NCI-H2029 treated with DMSO at 0.1 percent for 48 hours (cell line): ENCODE measurements at regions not wholly inside any gene's neighbourhood (a gene's known extent, or its start where the extent isn't known, plus 50 kb on each side); places are given as distances from the start of the nearest gene placed in this dataset.

ENCODE experiments used
- DNase-seq: peaks from one replicate; lab custom pipeline; 2025; lab: John Stamatoyannopoulos, UW

DNA sequence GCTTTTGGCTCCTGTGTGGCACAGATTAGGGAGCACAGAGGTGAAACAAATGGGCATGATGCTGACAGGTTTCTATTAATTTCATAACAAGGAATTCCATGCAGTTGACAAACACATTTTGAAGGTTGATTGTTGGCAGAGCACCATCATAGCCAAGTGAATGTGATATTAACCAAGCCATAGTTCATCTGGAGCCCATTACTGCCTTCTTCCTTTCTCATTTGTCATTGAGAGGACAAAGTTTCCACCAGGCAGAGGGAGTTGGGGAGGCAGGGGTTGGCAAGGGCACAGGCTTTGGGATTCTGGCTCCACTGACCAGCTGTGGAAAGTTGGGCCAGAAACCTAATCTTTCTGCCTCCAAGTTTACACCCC, 325.2 kb downstream of the MFSD1 start:
- DNase-seq, result no peak

DNA sequence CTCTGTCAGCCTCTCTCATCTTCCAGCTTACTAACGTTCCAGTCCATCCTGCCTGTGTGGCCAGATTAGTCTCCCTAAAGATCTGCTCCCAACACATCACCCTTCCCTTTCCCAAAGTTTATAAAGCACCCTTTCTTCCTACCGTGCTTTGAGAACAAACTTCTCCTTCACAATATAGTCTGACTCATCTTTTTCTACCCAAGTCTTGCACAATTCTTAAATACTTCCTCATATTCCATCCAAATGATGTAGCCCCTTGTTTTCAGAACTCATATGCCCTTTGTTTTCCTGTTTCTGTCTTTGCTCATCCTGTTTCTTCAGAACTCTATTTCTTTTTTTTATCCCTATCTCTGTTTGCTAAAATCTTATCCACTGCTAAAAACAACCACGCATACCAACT, 326.8 kb downstream of the MFSD1 start:
- DNase-seq, result no peak

DNA sequence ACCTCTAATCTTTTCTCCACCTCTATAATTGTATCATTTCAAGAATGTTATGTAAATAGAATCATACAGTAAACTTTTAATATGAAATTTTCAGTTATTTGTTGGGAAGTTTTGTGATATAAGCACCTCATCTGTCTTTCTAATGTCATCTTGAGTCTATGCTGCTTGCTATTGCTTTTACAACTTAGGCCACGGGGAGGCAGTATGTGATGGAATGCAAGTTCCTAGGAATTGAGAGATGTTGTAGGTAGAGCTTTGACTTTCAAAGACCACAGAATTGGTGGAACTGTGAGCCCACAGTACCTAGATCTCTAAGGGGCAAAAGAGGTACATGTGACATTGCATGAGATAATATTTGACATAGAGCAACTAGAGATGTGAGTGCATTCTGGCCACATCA, 328.3 kb downstream of the MFSD1 start:
- DNase-seq, result no peak

DNA sequence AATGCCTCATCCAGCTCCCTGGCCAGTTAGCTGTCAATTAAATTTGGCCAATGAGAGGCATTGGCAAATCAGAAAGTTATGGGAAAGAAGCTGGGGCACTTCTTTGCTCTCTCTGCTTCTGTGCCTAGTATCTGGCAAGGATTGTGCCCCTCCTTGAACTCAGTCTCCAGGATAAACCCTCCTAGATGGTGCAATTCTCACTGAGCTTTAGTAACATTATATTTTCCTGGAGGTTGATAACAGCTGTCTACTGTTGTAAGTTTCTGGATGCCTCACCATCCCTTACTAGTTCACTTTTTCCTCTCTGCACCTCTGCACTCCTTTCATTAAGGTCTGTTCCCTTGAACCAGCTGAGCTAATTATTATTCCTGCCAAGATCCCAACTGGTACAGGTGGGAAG, 329.5 kb downstream of the MFSD1 start:
- DNase-seq, result no peak

DNA sequence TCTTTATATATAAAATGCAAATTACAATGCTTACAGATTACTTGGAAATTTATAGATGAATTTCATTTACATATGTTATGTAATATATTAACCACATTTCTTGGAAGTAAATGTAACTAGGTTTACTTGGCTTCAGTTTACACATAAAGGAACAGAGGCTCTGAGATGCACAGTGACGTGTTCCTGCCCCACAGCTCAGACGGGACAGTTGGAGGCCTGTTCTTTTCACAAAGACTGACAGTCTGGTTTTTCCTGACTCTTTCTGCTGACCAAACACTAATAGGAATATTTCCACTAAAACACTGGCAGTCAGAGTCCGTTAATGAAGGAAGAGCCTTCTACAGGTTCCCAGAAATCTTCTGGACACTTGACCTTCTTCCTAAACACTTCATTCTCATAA, 336.1 kb downstream of the MFSD1 start:
- DNase-seq, result no peak

DNA sequence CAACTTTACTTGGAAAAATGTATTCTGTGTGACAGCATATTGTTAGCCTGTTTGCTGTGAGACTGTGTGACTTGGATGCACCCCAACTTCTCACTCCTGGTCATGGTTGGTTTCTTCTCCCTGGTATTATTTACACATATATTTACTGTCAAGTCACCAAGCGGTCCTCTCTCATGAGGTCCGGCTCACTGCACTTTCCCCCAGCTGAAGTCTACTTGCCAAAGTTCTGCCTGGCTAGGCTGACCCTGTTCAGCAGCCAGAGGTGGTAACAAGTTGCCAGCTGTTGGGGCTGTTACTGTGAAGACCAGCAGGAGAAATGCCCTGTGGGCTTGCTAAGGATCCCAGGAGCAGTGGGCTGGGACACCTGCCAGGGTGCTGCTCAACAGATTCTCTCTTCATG, 337.5 kb downstream of the MFSD1 start:
- DNase-seq, result no peak

DNA sequence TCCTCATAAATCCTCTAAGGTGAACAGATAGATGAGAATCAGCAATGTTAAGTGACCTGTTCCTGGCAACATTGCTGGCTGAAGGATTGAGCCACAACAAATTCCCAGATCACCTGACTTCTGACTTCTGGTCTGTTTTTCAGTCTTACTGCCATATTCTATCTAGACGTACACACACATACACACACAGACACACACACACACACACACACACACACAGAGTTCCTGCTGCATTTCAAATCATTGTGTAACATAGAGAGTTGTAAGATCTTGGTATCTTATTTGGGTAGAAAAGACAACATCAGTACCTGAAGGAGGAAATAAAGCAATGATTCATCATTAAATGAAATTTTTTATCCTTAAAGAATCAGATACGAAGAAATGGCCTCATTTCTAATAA, 342.6 kb downstream of the MFSD1 start:
- no peak for DNase-seq

DNA sequence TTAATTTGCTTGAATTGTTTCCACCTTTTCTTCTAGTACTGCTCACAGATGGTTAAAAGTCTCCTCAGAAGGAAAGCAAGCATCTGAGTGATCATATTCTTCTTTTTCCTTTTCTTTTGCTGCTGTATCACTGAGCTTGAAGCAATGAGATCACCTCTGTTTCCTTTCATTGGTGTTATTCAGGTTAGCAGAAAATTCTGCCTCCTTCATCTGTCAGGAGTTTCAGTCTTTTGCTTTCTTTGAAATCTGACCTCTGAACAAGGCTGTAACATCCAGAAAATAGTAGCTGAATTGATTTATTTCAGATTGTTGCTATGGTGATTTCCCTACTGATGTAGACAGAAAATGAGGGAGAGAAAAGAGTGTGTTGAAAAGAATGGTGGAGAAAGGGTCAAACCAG, 343.0 kb downstream of the MFSD1 start:
- no peak for DNase-seq

DNA sequence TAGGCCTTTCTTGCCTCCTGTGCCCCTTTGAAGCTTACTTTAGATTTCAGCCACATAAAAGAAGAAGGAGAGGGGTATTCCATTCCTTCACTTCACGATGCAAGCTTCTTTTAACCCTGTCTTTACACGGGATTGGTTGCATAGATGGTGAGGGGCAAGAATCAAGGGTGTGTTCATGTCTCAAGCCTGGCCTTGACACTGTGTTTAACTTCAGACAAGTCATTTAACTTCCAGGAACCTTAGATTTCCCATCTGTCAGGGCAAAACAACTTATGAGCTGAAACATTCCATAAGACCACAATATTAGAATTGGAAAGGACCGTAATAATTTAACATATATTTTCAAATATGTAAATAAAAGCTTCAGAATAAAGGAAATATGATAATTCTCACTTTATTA, 344.5 kb downstream of the MFSD1 start:
- DNase-seq, result no peak

DNA sequence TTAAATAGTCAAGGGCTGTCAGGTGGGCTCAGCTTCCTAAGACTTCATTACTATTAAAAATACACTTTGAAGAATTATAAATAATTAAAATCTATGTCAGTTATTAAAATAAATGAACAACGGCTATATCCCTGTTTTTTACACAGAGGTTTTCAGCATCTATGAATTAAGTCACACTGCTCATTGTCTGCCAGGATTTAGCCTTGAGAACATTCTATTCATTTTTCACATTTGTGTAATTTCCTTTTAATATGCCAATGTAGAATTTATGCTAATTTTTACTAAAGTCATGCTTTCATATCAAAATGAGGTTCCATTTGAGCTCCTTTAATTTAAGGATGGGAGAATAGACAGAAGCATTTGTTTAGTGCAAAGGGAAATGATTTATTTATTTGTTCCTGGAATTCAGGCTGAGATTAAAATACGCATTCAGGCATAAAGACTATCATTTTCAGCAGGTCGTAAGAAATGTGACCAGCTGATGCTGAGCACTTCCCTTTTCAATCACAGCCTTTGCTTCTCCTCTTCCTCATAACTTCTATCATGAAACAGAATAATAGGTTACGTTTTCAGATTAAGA, 345.1 kb downstream of the MFSD1 start:
- DNase-seq, result no peak

DNA sequence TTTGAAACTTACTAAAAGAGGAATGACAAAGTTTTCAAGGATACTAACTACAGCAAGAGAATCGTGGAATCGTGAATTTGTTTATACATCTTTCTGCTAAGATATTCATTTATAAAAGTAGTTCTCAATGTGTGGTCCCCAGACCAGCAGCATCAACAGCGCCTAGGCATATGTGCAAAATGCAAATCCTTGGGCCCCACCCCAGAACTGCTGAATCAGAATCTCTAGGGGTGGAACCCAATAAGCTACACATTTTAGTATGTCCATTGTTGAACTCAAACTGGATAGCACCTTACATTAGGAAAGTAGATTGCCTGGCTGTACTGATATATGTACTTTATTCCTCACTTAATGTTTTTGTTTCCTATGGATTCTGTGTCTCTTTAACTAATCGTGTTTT, 346.0 kb downstream of the MFSD1 start:
- no peak for DNase-seq

DNA sequence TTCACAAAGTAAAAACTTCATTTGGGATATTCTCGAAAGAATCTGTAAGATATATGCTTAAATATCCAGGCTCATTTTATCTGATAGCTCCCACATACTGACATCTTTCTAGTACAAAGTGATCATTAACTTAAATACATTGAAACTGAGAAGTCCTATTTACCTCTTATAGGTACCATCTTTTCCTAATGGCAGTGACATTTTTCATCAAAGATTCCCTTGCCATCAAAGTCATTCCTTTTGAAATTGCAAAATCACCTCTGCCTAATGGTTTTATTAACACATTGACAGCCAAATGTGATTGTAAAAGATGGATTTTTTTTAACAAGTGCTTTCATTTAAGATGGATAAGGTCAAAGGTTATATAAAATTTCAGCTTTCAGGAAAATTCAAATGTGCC, 346.6 kb downstream of the MFSD1 start:
- no peak for DNase-seq

DNA sequence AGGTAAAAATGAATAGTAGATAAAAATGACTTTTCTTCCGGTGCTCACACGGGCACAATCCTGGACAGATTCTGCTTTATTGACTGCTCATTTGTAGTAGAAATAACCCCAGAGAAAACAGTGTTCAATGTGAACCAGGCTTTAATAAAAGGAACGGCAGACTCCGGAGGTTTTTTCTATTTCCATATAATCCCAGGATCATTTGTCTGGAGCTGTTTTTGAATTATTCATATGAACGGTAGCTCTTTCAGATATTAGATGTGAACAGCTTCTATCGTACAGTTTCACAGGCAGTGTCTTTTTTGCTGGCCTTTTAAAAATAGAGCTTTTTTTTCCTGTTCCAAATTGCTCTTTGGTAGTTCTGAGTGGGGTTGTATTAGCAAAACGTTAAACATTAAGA, 347.3 kb downstream of the MFSD1 start:
- DNase-seq, result no peak

DNA sequence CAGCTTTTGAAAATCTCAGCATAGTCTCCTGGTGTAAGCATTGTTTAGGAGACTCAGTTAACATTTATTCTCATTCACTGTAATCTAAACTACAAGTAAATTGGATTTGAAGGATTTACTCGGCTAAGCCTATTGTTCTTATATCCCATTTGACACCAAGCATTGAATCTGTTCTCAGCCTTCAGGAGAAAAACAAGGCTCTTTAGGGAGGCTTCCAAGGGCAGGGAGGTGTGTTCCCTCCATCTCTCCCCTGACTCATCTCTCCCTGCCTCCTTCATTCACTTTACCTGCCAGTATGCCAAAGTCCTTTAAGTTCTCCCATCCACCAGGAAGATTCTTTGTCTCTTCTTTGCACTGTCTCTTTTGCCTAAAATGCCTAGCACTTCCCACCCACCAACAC, 347.8 kb downstream of the MFSD1 start:
- no peak for DNase-seq

DNA sequence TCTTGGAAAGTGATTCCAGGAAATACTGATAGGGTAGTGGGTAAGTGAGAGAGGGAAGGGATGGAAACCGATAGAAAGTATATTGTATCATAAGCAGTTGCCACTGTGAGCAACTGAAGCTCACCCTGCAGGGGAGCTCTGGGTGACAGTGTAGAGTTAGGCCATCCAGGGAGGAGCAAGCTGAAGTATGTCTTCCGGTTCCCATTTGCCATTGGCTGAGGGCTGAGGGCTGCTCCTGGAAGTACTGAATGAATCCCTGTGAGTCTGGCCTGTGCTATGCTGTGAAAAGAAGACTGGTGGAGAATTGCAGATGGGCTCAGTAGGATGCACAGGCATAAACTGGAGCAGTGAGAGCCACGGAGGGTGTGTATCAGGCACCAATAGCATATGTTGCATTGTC, 348.3 kb downstream of the MFSD1 start:
- no peak for DNase-seq

DNA sequence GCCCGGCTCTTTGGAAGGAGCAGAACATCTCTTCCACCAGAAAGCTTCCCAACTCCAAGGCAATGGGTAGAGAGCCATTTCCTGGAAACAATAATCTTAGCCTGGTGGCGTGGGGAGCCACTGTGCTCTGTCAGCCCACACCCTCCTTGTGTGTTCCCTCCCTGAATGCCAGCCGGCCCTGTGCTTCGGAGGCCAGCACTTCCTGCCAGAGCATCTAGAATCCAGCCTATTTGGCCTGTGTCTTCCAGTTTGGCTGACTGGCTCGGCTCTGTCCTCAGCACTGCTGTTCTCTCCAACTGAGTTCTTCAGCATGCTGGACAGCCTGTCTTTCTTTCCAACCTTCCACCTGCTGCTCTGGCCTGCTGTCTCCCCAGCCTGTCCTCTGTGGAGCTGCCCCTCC, 349.3 kb downstream of the MFSD1 start:
- DNase-seq, result no peak

DNA sequence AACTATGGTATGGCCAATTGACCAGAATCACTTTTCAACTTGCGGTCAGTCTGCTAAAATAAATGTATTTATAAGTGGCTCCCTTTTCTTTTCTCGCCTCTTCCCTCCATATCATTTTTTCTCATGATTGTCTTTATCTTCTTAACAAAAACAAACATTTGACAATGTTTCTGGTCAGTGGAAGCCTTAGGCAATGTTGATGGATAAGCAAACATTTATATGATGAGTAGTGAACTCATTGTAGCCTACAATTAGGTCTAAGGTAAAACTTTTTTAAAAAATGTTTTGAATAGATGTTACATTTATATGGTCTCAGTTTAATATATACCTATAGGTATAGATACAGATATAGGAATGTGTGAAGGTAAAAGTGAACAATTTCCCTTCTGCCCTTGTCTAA, 355.4 kb downstream of the MFSD1 start:
- DNase-seq, result no peak

DNA sequence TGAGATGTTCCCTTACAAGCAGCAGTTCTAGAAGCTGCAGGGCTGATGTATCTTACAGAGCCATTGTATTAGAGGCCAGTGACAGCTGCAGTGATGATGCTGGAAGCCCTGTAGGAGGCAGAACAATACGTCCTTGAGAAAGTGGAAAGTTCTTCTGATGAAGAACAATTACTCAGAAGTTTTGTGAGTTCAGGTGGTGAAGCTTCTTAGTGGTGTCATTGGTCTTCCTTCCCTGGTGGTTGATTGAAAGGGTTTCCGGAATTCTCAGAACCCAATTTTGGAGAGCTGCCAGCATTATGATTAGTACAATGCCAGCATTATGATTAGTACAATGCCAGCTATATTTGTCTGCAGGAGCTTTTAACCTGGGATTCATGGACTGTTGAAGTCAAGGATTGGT, 356.4 kb downstream of the MFSD1 start:
- no peak for DNase-seq

DNA sequence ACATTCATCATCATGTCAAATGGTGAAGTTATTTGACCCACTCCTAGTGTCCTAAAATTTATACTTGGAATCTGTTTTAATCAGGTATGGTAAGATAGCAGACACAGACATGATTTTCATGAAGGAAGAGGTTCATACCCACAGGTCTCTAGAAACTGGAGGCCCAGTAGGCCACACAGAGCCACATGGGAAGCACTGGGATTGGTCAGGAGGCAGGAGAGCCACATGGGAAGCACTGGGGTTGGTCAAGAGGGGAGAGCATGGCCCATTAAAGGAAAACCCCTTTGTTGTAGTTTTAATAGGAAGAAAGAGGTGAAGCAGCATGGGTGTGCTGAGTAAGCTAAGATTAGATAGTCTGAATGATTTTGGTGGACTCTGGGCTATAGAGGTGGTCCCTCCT, 356.9 kb downstream of the MFSD1 start:
- DNase-seq, result no peak

DNA sequence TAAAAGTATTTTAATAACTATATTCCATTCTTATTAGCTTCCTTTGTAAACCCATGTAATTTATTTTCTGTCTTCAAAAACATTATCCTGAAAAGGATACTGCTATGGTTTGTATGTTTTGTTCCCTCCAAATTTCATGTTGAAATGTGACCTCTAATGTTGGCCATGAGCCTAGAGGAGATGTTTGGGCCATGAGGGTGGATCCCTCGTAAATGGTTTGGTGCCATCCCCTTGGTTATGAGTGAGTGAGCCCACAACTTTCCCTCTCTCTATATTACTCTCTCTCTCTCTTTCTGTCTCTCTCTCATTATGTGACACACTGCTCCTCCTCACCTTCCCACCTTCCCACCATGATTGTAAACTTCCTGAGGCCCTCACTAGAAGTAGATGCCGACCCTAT, 357.7 kb downstream of the MFSD1 start:
- DNase-seq, result no peak

DNA sequence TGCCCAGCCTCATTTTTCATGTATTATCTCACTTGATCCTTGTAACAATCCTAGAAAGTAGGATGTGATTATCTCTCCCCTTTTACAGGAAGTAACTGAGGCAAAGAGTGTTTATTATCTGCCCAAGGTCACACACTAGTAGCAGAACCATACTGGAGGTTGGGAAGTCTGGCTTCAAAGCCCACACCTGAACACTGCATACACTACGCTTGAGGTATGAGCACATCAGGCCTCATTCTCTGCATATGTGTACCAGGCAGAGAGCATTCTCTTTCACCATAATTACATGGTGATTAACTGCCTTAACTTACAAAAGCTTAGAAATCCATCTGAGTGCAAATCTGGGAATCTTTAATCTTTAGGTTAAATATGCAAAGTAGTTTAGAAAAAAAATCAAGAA, 361.8 kb downstream of the MFSD1 start:
- DNase-seq, result no peak

DNA sequence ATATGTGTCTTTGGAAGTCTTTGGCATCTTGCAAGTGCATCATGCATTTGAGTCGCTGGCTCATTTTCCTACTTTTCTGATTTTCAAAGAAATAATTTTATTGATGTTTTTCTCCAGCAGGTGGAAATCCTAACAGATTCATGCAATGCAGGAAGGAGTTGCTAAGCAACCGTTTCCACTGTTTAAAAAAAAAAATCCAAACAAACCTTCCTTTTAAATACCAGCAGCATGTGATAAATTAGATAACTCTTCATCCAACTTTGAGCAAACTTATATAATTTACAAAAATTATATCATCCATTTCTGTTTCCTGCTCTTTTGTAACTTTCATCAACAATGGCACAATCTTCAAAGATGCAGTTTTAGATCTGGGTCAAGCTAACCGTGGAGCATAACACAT, 364.1 kb downstream of the MFSD1 start:
- DNase-seq, result no peak

DNA sequence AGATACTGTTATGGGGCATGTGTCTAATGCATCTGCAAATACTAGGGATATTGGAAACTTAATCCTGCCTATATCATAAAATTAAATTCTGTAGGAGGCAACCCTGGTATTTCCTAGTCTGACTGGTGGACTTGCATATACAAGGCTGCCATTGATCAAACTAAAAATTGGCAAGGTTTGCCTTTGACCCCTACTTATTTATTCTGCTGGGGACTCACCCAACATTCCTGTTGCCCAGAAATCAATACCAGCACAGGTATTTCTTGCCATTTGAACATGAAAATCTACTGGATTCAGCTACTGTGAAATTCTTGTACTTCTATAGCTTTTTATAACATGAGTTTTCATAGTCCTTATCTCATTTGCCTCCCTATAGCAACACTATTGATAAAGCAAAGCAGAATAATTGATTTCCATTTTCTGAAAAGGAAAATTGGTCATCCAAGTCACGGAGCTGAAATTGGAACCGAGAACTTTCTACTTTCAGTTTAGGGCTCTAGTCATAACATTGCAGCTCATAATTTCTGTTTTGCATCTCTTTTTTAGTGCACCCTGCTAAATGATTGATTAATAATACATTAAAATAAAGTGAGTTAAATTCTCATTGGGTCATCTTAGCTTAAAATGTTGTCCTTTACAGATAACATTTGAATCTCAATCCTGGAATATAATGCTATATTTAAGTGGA, 365.2 kb downstream of the MFSD1 start:
- no peak for DNase-seq

DNA sequence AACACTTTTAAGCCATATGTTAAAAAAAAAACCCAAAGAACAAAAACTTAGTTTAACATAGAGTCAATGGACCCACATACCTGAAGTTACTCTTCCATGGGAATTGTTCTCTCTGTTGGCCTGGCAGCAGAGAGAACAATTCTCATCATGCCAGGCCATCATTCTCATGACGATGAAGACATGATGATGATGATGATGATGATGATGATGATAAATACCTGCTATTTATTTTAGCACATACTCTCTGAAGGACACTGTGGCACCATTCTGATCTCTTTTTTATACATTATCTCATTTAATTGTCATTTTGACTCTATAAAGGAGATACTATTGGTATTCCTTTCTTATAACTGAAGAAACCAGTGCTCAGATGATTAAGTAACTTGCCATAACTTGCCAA, 366.9 kb downstream of the MFSD1 start:
- DNase-seq, result no peak

DNA sequence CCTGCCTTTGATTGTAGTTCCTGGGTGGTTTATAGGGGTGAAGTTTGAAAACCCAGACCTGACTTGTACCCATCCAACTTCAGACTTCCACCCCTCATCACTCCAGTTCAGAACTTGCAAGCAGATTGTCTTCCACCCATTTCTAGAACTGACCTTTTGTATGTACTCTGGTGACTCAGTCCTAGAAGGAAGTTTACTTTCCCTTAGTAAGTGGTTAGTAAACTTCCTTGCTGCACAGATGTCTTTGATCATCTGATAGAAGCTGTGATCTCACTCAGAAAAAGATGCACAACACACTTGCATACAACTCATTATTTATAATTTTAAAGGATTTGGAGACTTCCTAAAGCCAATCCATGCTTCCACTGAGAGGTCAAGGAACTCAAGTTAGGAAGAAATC, 368.0 kb downstream of the MFSD1 start:
- no peak for DNase-seq
